ENCODE measurements at regions not wholly inside any gene's neighbourhood (a gene's known extent, or its start where the extent isn't known, plus 50 kb on each side); places are given as distances from the start of the nearest gene placed in this dataset.

- Histone ChIP-seq H3K27ac (no peak overlapping the region), H3K4me3 (ENCODE audit: low read depth, low read length) (no peak overlapping the region), H3K27me3 (ENCODE audit: insufficient read depth, low read depth, severe bottlenecking) (no peaks in the 10 kb centered on the region), H3K9me3 (ENCODE audit: severe bottlenecking) (no peaks in the 10 kb centered on the region), H3K36me3 (no peaks in the 10 kb centered on the region)
- DNase-seq = no peak
- no peak for TF ChIP-seq CTCF (IDR thresholded peaks at IDR 0.05; ENCODE audit: low read depth, low read length)
Measured at GRCh38 chr20:60565083-60565482, 606.9 kb downstream of the CDH26 start.

GRCh38 chr20:60565551-60565950 is 607.3 kb downstream of the CDH26 start:
- TF ChIP-seq CTCF (IDR thresholded peaks at IDR 0.05; ENCODE audit: low read depth, low read length) = no peak
- no peak for DNase-seq
- Histone ChIP-seq H3K4me3 (ENCODE audit: low read depth, low read length) (no peak overlapping the region), H3K27ac (no peak overlapping the region), H3K9me3 (ENCODE audit: severe bottlenecking) (no peaks in the 10 kb centered on the region), H3K27me3 (ENCODE audit: insufficient read depth, low read depth, severe bottlenecking) (no peaks in the 10 kb centered on the region), H3K36me3 (no peaks in the 10 kb centered on the region)

GRCh38 chr20:60569116-60569515 is 610.9 kb downstream of the CDH26 start:
- no peaks in the 10 kb centered on the region for H3K27me3 ChIP-seq (ENCODE audit: insufficient read depth, low read depth, severe bottlenecking)
- TF ChIP-seq CTCF (IDR thresholded peaks at IDR 0.05; ENCODE audit: low read depth, low read length) = no peak
- no peaks in the 10 kb centered on the region for H3K9me3 ChIP-seq (ENCODE audit: severe bottlenecking)
- H3K4me3 ChIP-seq (ENCODE audit: low read depth, low read length) = no peak overlapping the region
- DNase-seq = no peak
- no peaks in the 10 kb centered on the region for H3K36me3 ChIP-seq
- H3K27ac ChIP-seq = no peak overlapping the region

- H3K27me3 ChIP-seq (ENCODE audit: insufficient read depth, low read depth, severe bottlenecking) = no peaks in the 10 kb centered on the region
- DNase-seq = no peak
- no peaks in the 10 kb centered on the region for H3K9me3 ChIP-seq (ENCODE audit: severe bottlenecking)
- no peak overlapping the region for H3K4me3 ChIP-seq (ENCODE audit: low read depth, low read length)
- no peaks in the 10 kb centered on the region for H3K36me3 ChIP-seq
- TF ChIP-seq CTCF (IDR thresholded peaks at IDR 0.05; ENCODE audit: low read depth, low read length) = no peak
- no peak overlapping the region for H3K27ac ChIP-seq
Measured at GRCh38 chr20:60570481-60571277, 612.5 kb downstream of the CDH26 start.

GRCh38 chr20:60573003-60573680 is 614.9 kb downstream of the CDH26 start:
- no peak overlapping the region for H3K27ac ChIP-seq
- H3K36me3 ChIP-seq = no peaks in the 10 kb centered on the region
- DNase-seq = no peak
- H3K9me3 ChIP-seq (ENCODE audit: severe bottlenecking) = no peaks in the 10 kb centered on the region
- no peaks in the 10 kb centered on the region for H3K27me3 ChIP-seq (ENCODE audit: insufficient read depth, low read depth, severe bottlenecking)
- H3K4me3 ChIP-seq (ENCODE audit: low read depth, low read length) = no peak overlapping the region
- no peak for TF ChIP-seq CTCF (IDR thresholded peaks at IDR 0.05; ENCODE audit: low read depth, low read length)

All from WERI-Rb-1 (cell line).